GM12878 (cell line): ENCODE measurements at regions not wholly inside any gene's neighbourhood (a gene's known extent, or its start where the extent isn't known, plus 50 kb on each side); places are given as distances from the start of the nearest gene placed in this dataset.
A peak's percentile ranks its signal among the peaks of the same experiment; 100 is the strongest.

Experiments
- ATAC-seq: fragments of 200-7000 bp; cut with Tn5 transposase; 3 replicates; pipeline ENCODE4 v1.9.1; 2020; ENCODE audit warnings: mild to moderate bottlenecking, moderate library complexity
- BruUV-seq: library from RNA; stranded (reverse); fragments of 400-500 nt; replicated peaks from 2 replicates; lab custom pipeline; 2021; lab: Mats Ljungman, UMichigan
- CTCF ChIA-PET: fragments of 300-600 bp; sonication (Branson Sonifier 250); formaldehyde crosslinking; extraction: SDS; loops from one replicate; lab custom pipeline; 2021; ENCODE audit warnings: inconsistent platforms; lab: Yijun Ruan, JAX
- POLR2A ChIA-PET: fragments of 350-600 bp; formaldehyde crosslinking; extraction: SDS; loops from one replicate; lab custom pipeline; 2021; ENCODE audit warnings: inconsistent platforms; lab: Charles Lee
- RAD21 ChIA-PET: fragments of 300-600 bp; sonication (Branson Sonifier 250); formaldehyde crosslinking; loops from one replicate; lab custom pipeline; 2023; ENCODE audit warnings: antibody characterized with exemption; ENCODE audit not compliant: unreplicated experiment; lab: Charles Lee
- SMC1A ChIA-PET: fragments of 300-600 bp; sonication (Branson Sonifier 250); formaldehyde crosslinking; loops from one replicate; lab custom pipeline; 2023; ENCODE audit not compliant: unreplicated experiment, uncharacterized antibody; lab: Charles Lee
- DNase-seq: peaks from one replicate; pipeline ENCODE4 v3.0.0-alpha.2; 2011; ENCODE audit warnings: low read depth, low spot score
- FAIRE-seq: peaks from 3 replicates; lab custom pipeline; 2011; peaks lifted over from hg19 to GRCh38; lab: Jason Lieb, UNC
- H2AFZ ChIP-seq: 2 replicates; pipeline ENCODE4 v1.6.0; 2011; ENCODE audit warnings: low read depth, low read length, control low read depth; ENCODE audit not compliant: control insufficient read depth
- H3K27ac ChIP-seq: 2 replicates; pipeline ENCODE4 v1.5.1; 2011; ENCODE audit warnings: control low read depth; ENCODE audit not compliant: control insufficient read depth, insufficient read depth
- H3K27me3 ChIP-seq, 2 experiments: replicated peaks in 1 of 2; 2 replicates each; pipeline versions ENCODE4 v1.6.0 to v1.6.1; 2011; ENCODE audit warnings: low read length in 1 of 2; ENCODE audit not compliant: control insufficient read depth in 2 of 2, insufficient read depth in 2 of 2
- H3K36me3 ChIP-seq, 2 experiments: 2 replicates each; pipeline ENCODE4 v1.5.1; 2011; ENCODE audit warnings: low read length in 1 of 2; ENCODE audit not compliant: control insufficient read depth in 2 of 2, insufficient read depth in 2 of 2
- H3K4me1 ChIP-seq: 2 replicates; pipeline ENCODE4 v1.6.1; 2011; ENCODE audit warnings: mild to moderate bottlenecking, low read length, moderate library complexity, mixed read lengths; ENCODE audit not compliant: control insufficient read depth, insufficient read depth
- H3K4me2 ChIP-seq: 2 replicates; pipeline ENCODE4 v1.6.0; 2011; ENCODE audit warnings: control low read depth; ENCODE audit not compliant: control insufficient read depth, insufficient read depth
- H3K4me3 ChIP-seq: fragments of 200-600 bp; sonication (generic); 2 replicates; pipeline ENCODE4 v1.5.1; 2016
- H3K79me2 ChIP-seq: 2 replicates; pipeline ENCODE4 v1.6.0; 2011; ENCODE audit warnings: low read length; ENCODE audit not compliant: control insufficient read depth, insufficient read depth
- H3K9ac ChIP-seq: 2 replicates; pipeline ENCODE4 v1.8.0; 2011; ENCODE audit warnings: low read length, control low read depth, mixed read lengths; ENCODE audit not compliant: control insufficient read depth, insufficient read depth
- H3K9me3 ChIP-seq: replicated peaks from 3 replicates; pipeline ENCODE4 v1.5.1; 2011; ENCODE audit warnings: mild to moderate bottlenecking, low read length; ENCODE audit not compliant: control insufficient read depth, insufficient read depth
- H4K20me1 ChIP-seq: 2 replicates; pipeline ENCODE4 v1.6.0; 2011; ENCODE audit not compliant: control insufficient read depth, insufficient read depth
- BHLHE40 ChIP-seq, 2 experiments: fragments of 450-650 bp in 1 of 2; IDR thresholded peaks; 2 replicates each; pipeline ENCODE4 v1.6.1; 2011 to 2017; ENCODE audit warnings: low read depth in 2 of 2, borderline replicate concordance in 1 of 2, improper control_type of control experiment in 1 of 2, low read length in 1 of 2, mild to moderate bottlenecking in 1 of 2
- BMI1 ChIP-seq: fragments of 450-650 bp; IDR thresholded peaks from 2 replicates; pipeline ENCODE4 v1.6.1; 2016; ENCODE audit warnings: mild to moderate bottlenecking, moderate library complexity, borderline replicate concordance
- FOXM1 ChIP-seq: IDR thresholded peaks from 2 replicates; pipeline ENCODE4 v1.6.1; 2012; ENCODE audit warnings: low read depth, mild to moderate bottlenecking, inconsistent platforms, low read length, moderate library complexity
- GABPA ChIP-seq: IDR thresholded peaks from 2 replicates; pipeline ENCODE4 v1.6.1; 2014; ENCODE audit warnings: antibody characterized with exemption, low read depth, mild to moderate bottlenecking, inconsistent platforms
- IRF4 ChIP-seq: IDR thresholded peaks from 2 replicates; pipeline ENCODE4 v1.6.1; 2011; ENCODE audit warnings: low read depth, low read length
- JUNB ChIP-seq: IDR thresholded peaks from 2 replicates; pipeline ENCODE4 v1.6.1; 2016; ENCODE audit warnings: antibody characterized with exemption, mild to moderate bottlenecking
- MLLT1 ChIP-seq: fragments of 450-650 bp; IDR thresholded peaks from 2 replicates; pipeline ENCODE4 v1.6.1; 2016; ENCODE audit warnings: mild to moderate bottlenecking
- MTA2 ChIP-seq: fragments of 450-650 bp; IDR thresholded peaks from 2 replicates; pipeline ENCODE4 v1.6.1; 2016; ENCODE audit warnings: low read depth, mild to moderate bottlenecking, moderate library complexity
- MYB ChIP-seq: fragments of 150-350 bp; IDR thresholded peaks from 2 replicates; pipeline ENCODE4 v1.6.1; 2014; ENCODE audit warnings: mild to moderate bottlenecking, low read depth, low read length, borderline replicate concordance
- NFYA ChIP-seq: IDR thresholded peaks from 2 replicates; pipeline ENCODE4 v1.6.1; 2011; ENCODE audit warnings: low read depth, mild to moderate bottlenecking, low read length, improper control_type of control experiment, borderline replicate concordance
- RCOR1 ChIP-seq: conservative IDR thresholded peaks from 2 replicates; pipeline ENCODE4 v1.6.1; 2012; ENCODE audit warnings: low read depth, low read length, improper control_type of control experiment
- REST ChIP-seq: IDR thresholded peaks from 2 replicates; pipeline ENCODE4 v1.6.1; 2012; ENCODE audit warnings: mild to moderate bottlenecking, low read depth, low read length
- RUNX3 ChIP-seq: IDR thresholded peaks from 2 replicates; pipeline ENCODE4 v1.6.1; 2012; ENCODE audit warnings: low read length, inconsistent platforms
- SMAD1 ChIP-seq: fragments of 450-650 bp; IDR thresholded peaks from 2 replicates; pipeline ENCODE4 v1.6.1; 2018; ENCODE audit warnings: mild to moderate bottlenecking, low read depth; ENCODE audit not compliant: partially characterized antibody
- SMC3 ChIP-seq: IDR thresholded peaks from 2 replicates; pipeline ENCODE4 v1.6.1; 2011; ENCODE audit warnings: low read length, improper control_type of control experiment, borderline replicate concordance
- TCF7 ChIP-seq: IDR thresholded peaks from 2 replicates; pipeline ENCODE4 v1.6.1; 2014; ENCODE audit warnings: antibody characterized with exemption, borderline replicate concordance
- USF1 ChIP-seq: IDR thresholded peaks from 2 replicates; pipeline ENCODE4 v1.6.1; 2011; ENCODE audit warnings: borderline replicate concordance, low read depth, mild to moderate bottlenecking, moderate library complexity, mixed read lengths, low read length; ENCODE audit not compliant: insufficient read depth; ENCODE audit errors: extremely low read length
- ZBED1 ChIP-seq: IDR thresholded peaks from 2 replicates; pipeline ENCODE4 v1.6.1; 2016; ENCODE audit warnings: borderline replicate concordance
- WGBS: methylation state at CpG from one replicate; pipeline ENCODE4 v1.1.6; 2016; ENCODE audit warnings: low lambda C conversion rate; ENCODE audit not compliant: insufficient replicate concordance, insufficient coverage; ENCODE audit errors: missing lambda C conversion rate; 5-methylcytosine and 5-hydroxymethylcytosine counted together
- in situ Hi-C: fragments of 300-500 bp; cut with MboI; formaldehyde crosslinking; loops from 9 replicates; pipeline ENCODE4 v1.14.3; 2018; ENCODE audit warnings: mixed read lengths
- intact Hi-C: fragments of 100-400 bp; cut with micrococcal nuclease; formaldehyde crosslinking; loops from one replicate; pipeline ENCODE4 v1.14.2; 2022; ENCODE audit not compliant: unreplicated experiment

GRCh38 chr4:100254237-100254636 lies 64.0 kb upstream of the DDIT4L start (continued):
- no peak for TF ChIP-seq REST

- POLR2A ChIA-PET = no interaction called here
- no peaks in the 10 kb centered on the region for H3K4me1 ChIP-seq
- H3K4me3 ChIP-seq = no peak overlapping the region
- H3K27me3 ChIP-seq = no peaks in the 10 kb centered on the region
- CTCF ChIA-PET = no interaction called here
- no peak for TF ChIP-seq BHLHE40 (IDR thresholded peaks at IDR 0.05; ENCODE audit: borderline replicate concordance in 1 of 2, low read depth in 2 of 2, low read length in 1 of 2)
- TF ChIP-seq MTA2 = no peak
- no peak for TF ChIP-seq MYB
- no peak for TF ChIP-seq SMC3
- TF ChIP-seq IRF4 = no peak
- no peak for TF ChIP-seq JUNB
- TF ChIP-seq NFYA = no peak
- no peak for TF ChIP-seq RUNX3
- TF ChIP-seq USF1 = no peak
- no peak for TF ChIP-seq TCF7
- TF ChIP-seq ZBED1 = no peak
- TF ChIP-seq BMI1 = no peak
- TF ChIP-seq RCOR1 = no peak
- TF ChIP-seq GABPA = no peak
- TF ChIP-seq MLLT1 = no peak
- no peak for TF ChIP-seq SMAD1
- no peak for TF ChIP-seq FOXM1
- no peaks in the 10 kb centered on the region for H3K9me3 ChIP-seq
- no peaks in the 10 kb centered on the region for H3K79me2 ChIP-seq
- RAD21 ChIA-PET = no interaction called here
- BruUV-seq = no TSS peak
- FAIRE-seq (peak; percentile 47), ATAC-seq (no peak), DNase-seq (no peak)
- SMC1A ChIA-PET = interaction anchor here (0.6 to 1.3 kb wide), 3 partner anchors 15 to 242 kb away, joined by 3 to 4 read pairs (median 3); no protein-coding TSS in a partner anchor
- H2AFZ ChIP-seq = no peak overlapping the region
- H3K36me3 ChIP-seq = no peaks in the 10 kb centered on the region
- intact Hi-C loops = no loop called here
- no peaks in the 10 kb centered on the region for H4K20me1 ChIP-seq
- WGBS = 0% methylated on average over 3 of the region's 3 CpGs
- H3K27ac ChIP-seq = no peak overlapping the region
- H3K4me2 ChIP-seq = no peak overlapping the region
- H3K9ac ChIP-seq = no peak overlapping the region
- in situ Hi-C loops = no loop called here
Measured at GRCh38 chr4:100248476-100248875, 58.2 kb upstream of the DDIT4L start.
